ENCODE measurements at regions not wholly inside any gene's neighbourhood (a gene's known extent, or its start where the extent isn't known, plus 50 kb on each side); places are given as distances from the start of the nearest gene placed in this dataset.

- ATAC-seq (ENCODE audit: insufficient read depth, low FRiP score), result no peak
- Histone ChIP-seq H3K4me1 (ENCODE audit: control insufficient read depth in 5 of 5, insufficient read depth in 5 of 5, low read length in 5 of 5) (no peaks in the 10 kb centered on the region), H3K27me3 (ENCODE audit: control insufficient read depth in 3 of 3, insufficient read depth in 3 of 3, low read length in 2 of 3) (no peaks in the 10 kb centered on the region), H3K9ac (ENCODE audit: insufficient read depth in 1 of 2, low read length in 2 of 2) (no peak overlapping the region), H3K9me3 (ENCODE audit: control insufficient read depth in 4 of 4, insufficient read depth in 3 of 4, low read length in 3 of 4) (no peaks in the 10 kb centered on the region), H3K27ac (ENCODE audit: low read depth in 1 of 2, low read length in 1 of 2) (no peak overlapping the region), H3K4me3 (no peak overlapping the region), H3K36me3 (ENCODE audit: control insufficient read depth in 4 of 4, insufficient read depth in 4 of 4, low read length in 4 of 4) (no peaks in the 10 kb centered on the region)
- DNase-seq, result no peak
- TF ChIP-seq CTCF (IDR thresholded peaks at IDR 0.05; ENCODE audit: control extremely low read depth, extremely low read depth), result no peak
- 95 to 99% methylated on average over 3 of the region's 3 CpGs for WGBS, 2 donors
Observed at GRCh38 chr21:38712664-38713063, 93.1 kb upstream of the ETS2 start.

GRCh38 chr21:38714039-38714817 lies 91.5 kb upstream of the ETS2 start:
- no peaks in the 10 kb centered on the region for H3K36me3 ChIP-seq (ENCODE audit: control insufficient read depth in 4 of 4, insufficient read depth in 4 of 4, low read length in 4 of 4)
- H3K9ac ChIP-seq (ENCODE audit: insufficient read depth in 1 of 2, low read length in 2 of 2), result no peak overlapping the region
- no peaks in the 10 kb centered on the region for H3K4me1 ChIP-seq (ENCODE audit: control insufficient read depth in 5 of 5, insufficient read depth in 5 of 5, low read length in 5 of 5)
- WGBS, 2 donors, result 77 to 82% methylated on average over 4 of the region's 4 CpGs
- no peak overlapping the region for H3K27ac ChIP-seq (ENCODE audit: low read depth in 1 of 2, low read length in 1 of 2)
- no peak overlapping the region for H3K4me3 ChIP-seq
- no peaks in the 10 kb centered on the region for H3K27me3 ChIP-seq (ENCODE audit: control insufficient read depth in 3 of 3, insufficient read depth in 3 of 3, low read length in 2 of 3)
- ATAC-seq (ENCODE audit: insufficient read depth, low FRiP score), result no peak
- H3K9me3 ChIP-seq (ENCODE audit: control insufficient read depth in 4 of 4, insufficient read depth in 3 of 4, low read length in 3 of 4), result no peaks in the 10 kb centered on the region
- DNase-seq, result no peak
- no peak for TF ChIP-seq CTCF (IDR thresholded peaks at IDR 0.05; ENCODE audit: control extremely low read depth, extremely low read depth)

- DNase-seq (no peak), ATAC-seq (ENCODE audit: insufficient read depth, low FRiP score) (no peak)
- H3K9me3 ChIP-seq (ENCODE audit: control insufficient read depth in 4 of 4, insufficient read depth in 3 of 4, low read length in 3 of 4), result no peaks in the 10 kb centered on the region
- H3K9ac ChIP-seq (ENCODE audit: insufficient read depth in 1 of 2, low read length in 2 of 2), result no peak overlapping the region
- 56 to 75% methylated on average over 5 of the region's 5 CpGs for WGBS, 2 donors
- H3K27me3 ChIP-seq (ENCODE audit: control insufficient read depth in 3 of 3, insufficient read depth in 3 of 3, low read length in 2 of 3), result no peaks in the 10 kb centered on the region
- no peak overlapping the region for H3K4me3 ChIP-seq
- no peak overlapping the region for H3K27ac ChIP-seq (ENCODE audit: low read depth in 1 of 2, low read length in 1 of 2)
- H3K36me3 ChIP-seq (ENCODE audit: control insufficient read depth in 4 of 4, insufficient read depth in 4 of 4, low read length in 4 of 4), result no peaks in the 10 kb centered on the region
- H3K4me1 ChIP-seq (ENCODE audit: control insufficient read depth in 5 of 5, insufficient read depth in 5 of 5, low read length in 5 of 5), result no peaks in the 10 kb centered on the region
- no peak for TF ChIP-seq CTCF (IDR thresholded peaks at IDR 0.05; ENCODE audit: control extremely low read depth, extremely low read depth)
Observed at GRCh38 chr21:38714999-38715398, 90.7 kb upstream of the ETS2 start.

- no peaks in the 10 kb centered on the region for H3K36me3 ChIP-seq (ENCODE audit: control insufficient read depth in 4 of 4, insufficient read depth in 4 of 4, low read length in 4 of 4)
- WGBS, 2 donors, result 74 to 77% methylated on average over 2 of the region's 2 CpGs
- TF ChIP-seq CTCF (IDR thresholded peaks at IDR 0.05; ENCODE audit: control extremely low read depth, extremely low read depth), result no peak
- H3K27ac ChIP-seq (ENCODE audit: low read depth in 1 of 2, low read length in 1 of 2), result no peak overlapping the region
- no peaks in the 10 kb centered on the region for H3K4me1 ChIP-seq (ENCODE audit: control insufficient read depth in 5 of 5, insufficient read depth in 5 of 5, low read length in 5 of 5)
- H3K9me3 ChIP-seq (ENCODE audit: control insufficient read depth in 4 of 4, insufficient read depth in 3 of 4, low read length in 3 of 4), result no peaks in the 10 kb centered on the region
- DNase-seq (no peak), ATAC-seq (ENCODE audit: insufficient read depth, low FRiP score) (no peak)
- no peak overlapping the region for H3K9ac ChIP-seq (ENCODE audit: insufficient read depth in 1 of 2, low read length in 2 of 2)
- no peaks in the 10 kb centered on the region for H3K27me3 ChIP-seq (ENCODE audit: control insufficient read depth in 3 of 3, insufficient read depth in 3 of 3, low read length in 2 of 3)
- no peak overlapping the region for H3K4me3 ChIP-seq
Observed at GRCh38 chr21:38716088-38716487, 89.6 kb upstream of the ETS2 start.

Data from lung (tissue), 11 donors.